SK-N-SH (cell line): ENCODE measurements at regions not wholly inside any gene's neighbourhood (a gene's known extent, or its start where the extent isn't known, plus 50 kb on each side); places are given as distances from the start of the nearest gene placed in this dataset.

Experiments used
- CTCF ChIA-PET: fragments of 300-600, 350-600 bp; formaldehyde crosslinking; extraction: SDS; loops from one replicate; lab custom pipeline; 2021; lab: Yijun Ruan, JAX
- POLR2A ChIA-PET: fragments of 350-600 bp; sonication (Branson Sonifier 250); formaldehyde crosslinking; extraction: SDS; loops from one replicate; lab custom pipeline; 2020; ENCODE audit warnings: antibody characterized with exemption, inconsistent platforms; lab: Yijun Ruan, JAX
- DNase-seq: peaks from one replicate; pipeline ENCODE4 v3.0.0; 2012
- H2AFZ ChIP-seq: fragments of 200-600 bp; sonication (generic); 2 replicates; pipeline ENCODE4 v1.8.1; 2016; ENCODE audit warnings: antibody characterized with exemption, mild to moderate bottlenecking, low read depth
- H3F3A ChIP-seq: fragments of 200-600 bp; sonication (generic); replicated peaks from 2 replicates; pipeline ENCODE3; 2016; ENCODE audit warnings: antibody characterized with exemption, mild to moderate bottlenecking; ENCODE audit not compliant: insufficient read depth
- H3K27ac ChIP-seq, 2 experiments: fragments of 200-500 bp in 1 of 2; fragments of 200-600 bp in 1 of 2; sonication (Bioruptor generic) in 1 of 2; sonication (generic), shearing (Covaris generic) in 1 of 2; 2 replicates each; pipeline versions ENCODE4 v1.5.1 to v1.6.1; 2014 to 2016; ENCODE audit warnings: low read depth in 2 of 2, inconsistent platforms in 1 of 2, low read length in 1 of 2, mild to moderate bottlenecking in 1 of 2, mixed read lengths in 1 of 2
- H3K27me3 ChIP-seq: fragments of 200-600 bp; sonication (generic), shearing (Covaris generic); 2 replicates; pipeline ENCODE4 v1.6.1; 2016; ENCODE audit warnings: mixed run types; ENCODE audit not compliant: insufficient read depth
- H3K36me3 ChIP-seq, 2 experiments: fragments of 200-500 bp in 1 of 2; fragments of 200-600 bp in 1 of 2; sonication (Bioruptor generic) in 1 of 2; sonication (generic) in 1 of 2; replicated peaks in 1 of 2; 2 replicates each; pipeline versions ENCODE3 to v1.5.1; 2014 to 2016; ENCODE audit warnings: low read length in 1 of 2, mild to moderate bottlenecking in 1 of 2; ENCODE audit not compliant: insufficient read depth in 2 of 2, control insufficient read depth in 1 of 2
- H3K4me1 ChIP-seq, 2 experiments: fragments of 200-500 bp in 1 of 2; fragments of 200-600 bp in 1 of 2; sonication (Bioruptor generic) in 1 of 2; sonication (generic), shearing (Covaris generic) in 1 of 2; 2 replicates each; pipeline versions ENCODE4 v1.5.1 to v1.6.1; 2014 to 2016; ENCODE audit warnings: low read depth in 1 of 2, low read length in 1 of 2, mixed run types in 1 of 2; ENCODE audit not compliant: insufficient read depth in 2 of 2, control insufficient read depth in 1 of 2
- H3K4me2 ChIP-seq: fragments of 200-600 bp; sonication (generic), shearing (Covaris generic); 2 replicates; pipeline ENCODE4 v1.6.1; 2017; ENCODE audit warnings: mixed run types
- H3K4me3 ChIP-seq, 2 experiments: fragments of 200-500 bp in 1 of 2; fragments of 200-600 bp in 1 of 2; sonication (Bioruptor generic) in 1 of 2; sonication (generic), shearing (Covaris generic) in 1 of 2; 2 replicates each; pipeline versions ENCODE4 v1.5.1 to v1.8.1; 2014 to 2016; ENCODE audit warnings: low read depth in 2 of 2, inconsistent platforms in 1 of 2, low read length in 1 of 2, mild to moderate bottlenecking in 1 of 2, mixed read lengths in 1 of 2, moderate library complexity in 1 of 2
- H3K79me2 ChIP-seq: fragments of 200-600 bp; sonication (generic); 2 replicates; pipeline ENCODE4 v1.8.1; 2017; ENCODE audit warnings: mild to moderate bottlenecking; ENCODE audit not compliant: insufficient read depth
- H3K9ac ChIP-seq: fragments of 200-600 bp; sonication (generic); 2 replicates; pipeline ENCODE4 v1.6.1; 2017; ENCODE audit warnings: mixed run types
- H3K9me2 ChIP-seq: fragments of 200-600 bp; sonication (generic); 2 replicates; pipeline ENCODE4 v1.6.1; 2017; ENCODE audit warnings: mixed run types
- H3K9me3 ChIP-seq: fragments of 200-600 bp; sonication (generic); 2 replicates; pipeline ENCODE4 v1.6.1; 2017; ENCODE audit warnings: mixed run types, mild to moderate bottlenecking, moderate library complexity
- H4K20me1 ChIP-seq: fragments of 200-600 bp; sonication (generic); 2 replicates; pipeline ENCODE4 v1.6.1; 2017; ENCODE audit warnings: mild to moderate bottlenecking, mixed run types; ENCODE audit not compliant: insufficient read depth
- CHD2 ChIP-seq: fragments of 150-350 bp; IDR thresholded peaks from 2 replicates; pipeline ENCODE4 v1.6.1; 2018; ENCODE audit warnings: low read length; ENCODE audit not compliant: partially characterized antibody
- EP300 ChIP-seq, 2 experiments: IDR thresholded peaks; 2 replicates each; pipeline versions ENCODE4 v1.4.0 to v1.6.1; 2012; ENCODE audit warnings: borderline replicate concordance in 1 of 2, low read depth in 1 of 2, low read length in 1 of 2
- EZH2phosphoT487 ChIP-seq: fragments of 200-600 bp; sonication (generic); IDR thresholded peaks from 2 replicates; pipeline ENCODE4 v1.6.1; 2017; ENCODE audit warnings: low read depth, mixed run types, mild to moderate bottlenecking, antibody characterized with exemption, moderate library complexity, borderline replicate concordance
- FOSL2 ChIP-seq: IDR thresholded peaks from 2 replicates; pipeline ENCODE4 v1.4.0; 2012; ENCODE audit warnings: low read depth, mild to moderate bottlenecking, moderate library complexity, borderline replicate concordance
- GABPA ChIP-seq: IDR thresholded peaks from 2 replicates; pipeline ENCODE4 v1.4.0; 2012; ENCODE audit warnings: low read depth, mild to moderate bottlenecking
- GATA2 ChIP-seq: sonication (generic); formaldehyde crosslinking; IDR thresholded peaks from 2 replicates; pipeline ENCODE4 v1.5.0; 2020; ENCODE audit warnings: mild to moderate bottlenecking, missing genetic modification reagents
- MEF2A ChIP-seq: IDR thresholded peaks from 2 replicates; pipeline ENCODE4 v1.4.0; 2012; ENCODE audit warnings: low read depth, borderline replicate concordance
- MXI1 ChIP-seq: IDR thresholded peaks from 2 replicates; pipeline ENCODE4 v1.6.1; 2012; ENCODE audit warnings: mild to moderate bottlenecking, low read depth, low read length, improper control_type of control experiment
- NFIC ChIP-seq: IDR thresholded peaks from 2 replicates; pipeline ENCODE4 v1.4.0; 2012; ENCODE audit warnings: borderline replicate concordance
- RCOR1 ChIP-seq: fragments of 150-350 bp; IDR thresholded peaks from 2 replicates; pipeline ENCODE4 v1.6.1; 2017; ENCODE audit warnings: antibody characterized with exemption, low read length
- SIN3A ChIP-seq: IDR thresholded peaks from 2 replicates; pipeline ENCODE4 v1.6.1; 2012; ENCODE audit warnings: low read depth, mild to moderate bottlenecking, low read length, moderate library complexity, borderline replicate concordance
- SMC3 ChIP-seq: IDR thresholded peaks from 2 replicates; pipeline ENCODE4 v1.6.1; 2012; ENCODE audit warnings: low read depth, low read length, improper control_type of control experiment
- TAF1 ChIP-seq: IDR thresholded peaks from 2 replicates; pipeline ENCODE4 v1.6.1; 2012; ENCODE audit warnings: low read depth, mild to moderate bottlenecking, low read length, moderate library complexity, borderline replicate concordance
- TCF12 ChIP-seq: IDR thresholded peaks from 2 replicates; pipeline ENCODE4 v1.4.0; 2012
- TEAD4 ChIP-seq: IDR thresholded peaks from 2 replicates; pipeline ENCODE4 v1.4.0; 2012; ENCODE audit warnings: mild to moderate bottlenecking, borderline replicate concordance; ENCODE audit not compliant: insufficient read depth
- WGBS: methylation state at CpG from one replicate; pipeline ENCODE4 v1.1.6; 2017; ENCODE audit warnings: low lambda C conversion rate; 5-methylcytosine and 5-hydroxymethylcytosine counted together
- TF ChIP-seq, protein P1 (sequence below): IDR thresholded peaks from 2 replicates; pipeline ENCODE4 v1.4.0; 2012; ENCODE audit warnings: low read depth, borderline replicate concordance
- TF ChIP-seq, protein P2 (sequence below): fragments of 200-600 bp; sonication (generic); IDR thresholded peaks from 2 replicates; pipeline ENCODE4 v1.6.1; 2017; ENCODE audit warnings: antibody characterized with exemption, mild to moderate bottlenecking, moderate library complexity

GRCh38 chr9:23542438-23542837 is 283.6 kb downstream of the ELAVL2 start:
- Histone ChIP-seq H3K27ac (no peak overlapping the region), H3F3A (no peaks in the 10 kb centered on the region), H3K27me3 (no peaks in the 10 kb centered on the region), H2AFZ (no peak overlapping the region), H3K9me2 (no peaks in the 10 kb centered on the region), H3K4me2 (no peak overlapping the region)
- POLR2A ChIA-PET: no interaction called here
- TF ChIP-seq TCF12 (no peak), TAF1 (no peak), CHD2 (no peak), TEAD4 (no peak), RCOR1 (no peak), FOSL2 (no peak), SIN3A (no peak), SMC3 (no peak), EP300 (IDR thresholded peaks at IDR 0.05; ENCODE audit: borderline replicate concordance in 1 of 2, low read depth in 1 of 2, low read length in 1 of 2) (no peak), EZH2phosphoT487 (no peak), GABPA (no peak), MEF2A (no peak), MXI1 (no peak), NFIC (no peak)
- TF ChIP-seq, protein P1, sequence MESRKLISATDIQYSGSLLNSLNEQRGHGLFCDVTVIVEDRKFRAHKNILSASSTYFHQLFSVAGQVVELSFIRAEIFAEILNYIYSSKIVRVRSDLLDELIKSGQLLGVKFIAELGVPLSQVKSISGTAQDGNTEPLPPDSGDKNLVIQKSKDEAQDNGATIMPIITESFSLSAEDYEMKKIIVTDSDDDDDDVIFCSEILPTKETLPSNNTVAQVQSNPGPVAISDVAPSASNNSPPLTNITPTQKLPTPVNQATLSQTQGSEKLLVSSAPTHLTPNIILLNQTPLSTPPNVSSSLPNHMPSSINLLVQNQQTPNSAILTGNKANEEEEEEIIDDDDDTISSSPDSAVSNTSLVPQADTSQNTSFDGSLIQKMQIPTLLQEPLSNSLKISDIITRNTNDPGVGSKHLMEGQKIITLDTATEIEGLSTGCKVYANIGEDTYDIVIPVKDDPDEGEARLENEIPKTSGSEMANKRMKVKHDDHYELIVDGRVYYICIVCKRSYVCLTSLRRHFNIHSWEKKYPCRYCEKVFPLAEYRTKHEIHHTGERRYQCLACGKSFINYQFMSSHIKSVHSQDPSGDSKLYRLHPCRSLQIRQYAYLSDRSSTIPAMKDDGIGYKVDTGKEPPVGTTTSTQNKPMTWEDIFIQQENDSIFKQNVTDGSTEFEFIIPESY: no peak
- TF ChIP-seq, all 33 proteins: peak for 0
- no peaks in the 10 kb centered on the region for H3K36me3 ChIP-seq
- no peak overlapping the region for H3K4me3 ChIP-seq
- CTCF ChIA-PET: no interaction called here
- H3K4me1 ChIP-seq: no peaks in the 10 kb centered on the region
- H4K20me1 ChIP-seq: no peaks in the 10 kb centered on the region
- no peak overlapping the region for H3K9ac ChIP-seq
- no peaks in the 10 kb centered on the region for H3K9me3 ChIP-seq
- no peak for DNase-seq
- no peaks in the 10 kb centered on the region for H3K79me2 ChIP-seq

DNA sequence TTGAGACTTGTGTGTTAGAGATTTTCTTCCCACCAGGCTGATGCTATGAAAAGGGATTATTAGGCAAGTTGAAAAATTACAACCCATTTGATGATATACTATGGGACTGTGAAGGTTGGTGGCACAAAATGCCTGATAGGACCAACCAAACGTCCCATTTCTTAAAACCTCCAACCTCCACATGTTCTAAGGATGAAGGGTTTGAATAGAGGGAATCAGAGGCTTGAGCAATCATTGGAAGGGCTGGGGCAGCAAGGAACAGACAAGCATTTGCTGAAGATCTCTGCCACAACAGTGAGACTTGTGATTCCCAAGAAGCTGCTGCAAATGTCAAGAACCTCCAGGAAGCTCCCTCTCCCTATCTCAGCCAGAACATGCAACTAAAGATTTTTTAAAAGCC is 283.1 kb downstream of the ELAVL2 start:
- Histone ChIP-seq H3K36me3 (no peaks in the 10 kb centered on the region), H3K79me2 (no peaks in the 10 kb centered on the region), H3K9me2 (no peaks in the 10 kb centered on the region), H3K4me2 (no peak overlapping the region), H3K9ac (no peak overlapping the region), H3K27ac (no peak overlapping the region), H3K27me3 (no peaks in the 10 kb centered on the region), H3K4me1 (no peaks in the 10 kb centered on the region), H3F3A (no peaks in the 10 kb centered on the region), H3K4me3 (no peak overlapping the region), H4K20me1 (no peaks in the 10 kb centered on the region), H3K9me3 (no peaks in the 10 kb centered on the region), H2AFZ (no peak overlapping the region)
- no peak for TF ChIP-seq GATA2 (CRISPR knock-in tag)
- TF ChIP-seq, protein P2, sequence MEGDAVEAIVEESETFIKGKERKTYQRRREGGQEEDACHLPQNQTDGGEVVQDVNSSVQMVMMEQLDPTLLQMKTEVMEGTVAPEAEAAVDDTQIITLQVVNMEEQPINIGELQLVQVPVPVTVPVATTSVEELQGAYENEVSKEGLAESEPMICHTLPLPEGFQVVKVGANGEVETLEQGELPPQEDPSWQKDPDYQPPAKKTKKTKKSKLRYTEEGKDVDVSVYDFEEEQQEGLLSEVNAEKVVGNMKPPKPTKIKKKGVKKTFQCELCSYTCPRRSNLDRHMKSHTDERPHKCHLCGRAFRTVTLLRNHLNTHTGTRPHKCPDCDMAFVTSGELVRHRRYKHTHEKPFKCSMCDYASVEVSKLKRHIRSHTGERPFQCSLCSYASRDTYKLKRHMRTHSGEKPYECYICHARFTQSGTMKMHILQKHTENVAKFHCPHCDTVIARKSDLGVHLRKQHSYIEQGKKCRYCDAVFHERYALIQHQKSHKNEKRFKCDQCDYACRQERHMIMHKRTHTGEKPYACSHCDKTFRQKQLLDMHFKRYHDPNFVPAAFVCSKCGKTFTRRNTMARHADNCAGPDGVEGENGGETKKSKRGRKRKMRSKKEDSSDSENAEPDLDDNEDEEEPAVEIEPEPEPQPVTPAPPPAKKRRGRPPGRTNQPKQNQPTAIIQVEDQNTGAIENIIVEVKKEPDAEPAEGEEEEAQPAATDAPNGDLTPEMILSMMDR: no peak
- DNase-seq: no peak
- POLR2A ChIA-PET: no interaction called here
- WGBS: 25% methylated on average over 1 of the region's 1 CpG
- CTCF ChIA-PET: interaction anchor here (1.2 kb wide), 1 partner anchor 20 kb away, joined by 3 read pairs; no protein-coding TSS in a partner anchor
